GM12878 (cell line): ENCODE measurements at regions not wholly inside any gene's neighbourhood (a gene's known extent, or its start where the extent isn't known, plus 50 kb on each side); places are given as distances from the start of the nearest gene placed in this dataset.

ENCODE experiments used
- ATAC-seq: fragments of 200-7000 bp; cut with Tn5 transposase; 3 replicates; pipeline ENCODE4 v1.9.1; 2020; ENCODE audit warnings: mild to moderate bottlenecking, moderate library complexity
- BruUV-seq: library from RNA; stranded (reverse); fragments of 400-500 nt; replicated peaks from 2 replicates; lab custom pipeline; 2021; lab: Mats Ljungman, UMichigan
- CTCF ChIA-PET: fragments of 300-600 bp; sonication (Branson Sonifier 250); formaldehyde crosslinking; extraction: SDS; loops from one replicate; lab custom pipeline; 2021; ENCODE audit warnings: inconsistent platforms; lab: Yijun Ruan, JAX
- POLR2A ChIA-PET: fragments of 350-600 bp; formaldehyde crosslinking; extraction: SDS; loops from one replicate; lab custom pipeline; 2021; ENCODE audit warnings: inconsistent platforms; lab: Charles Lee
- RAD21 ChIA-PET: fragments of 300-600 bp; sonication (Branson Sonifier 250); formaldehyde crosslinking; loops from one replicate; lab custom pipeline; 2023; ENCODE audit warnings: antibody characterized with exemption; ENCODE audit not compliant: unreplicated experiment; lab: Charles Lee
- SMC1A ChIA-PET: fragments of 300-600 bp; sonication (Branson Sonifier 250); formaldehyde crosslinking; loops from one replicate; lab custom pipeline; 2023; ENCODE audit not compliant: unreplicated experiment, uncharacterized antibody; lab: Charles Lee
- DNase-seq: peaks from one replicate; pipeline ENCODE4 v3.0.0-alpha.2; 2011; ENCODE audit warnings: low read depth, low spot score
- FAIRE-seq: peaks from 3 replicates; lab custom pipeline; 2011; peaks lifted over from hg19 to GRCh38; lab: Jason Lieb, UNC
- H2AFZ ChIP-seq: 2 replicates; pipeline ENCODE4 v1.6.0; 2011; ENCODE audit warnings: low read depth, low read length, control low read depth; ENCODE audit not compliant: control insufficient read depth
- H3K27ac ChIP-seq: 2 replicates; pipeline ENCODE4 v1.5.1; 2011; ENCODE audit warnings: control low read depth; ENCODE audit not compliant: control insufficient read depth, insufficient read depth
- H3K27me3 ChIP-seq, 2 experiments: replicated peaks in 1 of 2; 2 replicates each; pipeline versions ENCODE4 v1.6.0 to v1.6.1; 2011; ENCODE audit warnings: low read length in 1 of 2; ENCODE audit not compliant: control insufficient read depth in 2 of 2, insufficient read depth in 2 of 2
- H3K36me3 ChIP-seq, 2 experiments: 2 replicates each; pipeline ENCODE4 v1.5.1; 2011; ENCODE audit warnings: low read length in 1 of 2; ENCODE audit not compliant: control insufficient read depth in 2 of 2, insufficient read depth in 2 of 2
- H3K4me1 ChIP-seq: 2 replicates; pipeline ENCODE4 v1.6.1; 2011; ENCODE audit warnings: mild to moderate bottlenecking, low read length, moderate library complexity, mixed read lengths; ENCODE audit not compliant: control insufficient read depth, insufficient read depth
- H3K4me2 ChIP-seq: 2 replicates; pipeline ENCODE4 v1.6.0; 2011; ENCODE audit warnings: control low read depth; ENCODE audit not compliant: control insufficient read depth, insufficient read depth
- H3K4me3 ChIP-seq: fragments of 200-600 bp; sonication (generic); 2 replicates; pipeline ENCODE4 v1.5.1; 2016
- H3K79me2 ChIP-seq: 2 replicates; pipeline ENCODE4 v1.6.0; 2011; ENCODE audit warnings: low read length; ENCODE audit not compliant: control insufficient read depth, insufficient read depth
- H3K9ac ChIP-seq: 2 replicates; pipeline ENCODE4 v1.8.0; 2011; ENCODE audit warnings: low read length, control low read depth, mixed read lengths; ENCODE audit not compliant: control insufficient read depth, insufficient read depth
- H3K9me3 ChIP-seq: replicated peaks from 3 replicates; pipeline ENCODE4 v1.5.1; 2011; ENCODE audit warnings: mild to moderate bottlenecking, low read length; ENCODE audit not compliant: control insufficient read depth, insufficient read depth
- H4K20me1 ChIP-seq: 2 replicates; pipeline ENCODE4 v1.6.0; 2011; ENCODE audit not compliant: control insufficient read depth, insufficient read depth
- ATF7 ChIP-seq: fragments of 450-650 bp; IDR thresholded peaks from 2 replicates; pipeline ENCODE4 v1.6.1; 2016; ENCODE audit warnings: low read depth, mild to moderate bottlenecking
- HDAC2 ChIP-seq: fragments of 200-600 bp; sonication (generic); IDR thresholded peaks from 2 replicates; pipeline ENCODE4 v1.6.1; 2017
- WGBS: methylation state at CpG from one replicate; pipeline ENCODE4 v1.1.6; 2016; ENCODE audit warnings: low lambda C conversion rate; ENCODE audit not compliant: insufficient replicate concordance, insufficient coverage; ENCODE audit errors: missing lambda C conversion rate; 5-methylcytosine and 5-hydroxymethylcytosine counted together
- in situ Hi-C: fragments of 300-500 bp; cut with MboI; formaldehyde crosslinking; loops from 9 replicates; pipeline ENCODE4 v1.14.3; 2018; ENCODE audit warnings: mixed read lengths
- intact Hi-C: fragments of 100-400 bp; cut with micrococcal nuclease; formaldehyde crosslinking; loops from one replicate; pipeline ENCODE4 v1.14.2; 2022; ENCODE audit not compliant: unreplicated experiment
- TF ChIP-seq, protein P1 (sequence below): IDR thresholded peaks from 2 replicates; pipeline ENCODE4 v1.6.1; 2011; ENCODE audit warnings: borderline replicate concordance, low read depth, mild to moderate bottlenecking, moderate library complexity, low read length; ENCODE audit not compliant: insufficient read depth, poor library complexity, severe bottlenecking
- TF ChIP-seq, protein P2 (sequence below): fragments of 450-650 bp; IDR thresholded peaks from 2 replicates; pipeline ENCODE4 v1.6.1; 2017; ENCODE audit warnings: mild to moderate bottlenecking

DNA sequence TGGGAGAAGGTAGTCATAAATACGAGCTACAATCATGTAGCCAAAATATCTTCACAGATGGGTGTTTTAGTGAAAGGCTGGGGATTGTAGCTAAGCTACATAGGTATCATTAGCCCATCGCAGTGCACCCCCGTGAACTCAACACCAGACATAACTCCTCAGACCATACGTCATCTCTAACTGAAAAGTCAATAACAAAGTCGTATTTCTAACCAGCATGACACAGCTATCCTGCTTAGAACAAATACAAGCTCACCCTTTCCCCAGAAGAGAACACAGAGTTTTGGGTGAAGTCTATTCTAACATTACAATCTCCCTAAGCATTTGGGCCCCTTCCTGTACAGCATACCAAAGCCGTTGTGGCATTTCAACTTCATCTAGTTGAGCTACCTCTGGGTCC lies 636.6 kb upstream of the DPP6 start (continued):
- TF ChIP-seq, protein P1, sequence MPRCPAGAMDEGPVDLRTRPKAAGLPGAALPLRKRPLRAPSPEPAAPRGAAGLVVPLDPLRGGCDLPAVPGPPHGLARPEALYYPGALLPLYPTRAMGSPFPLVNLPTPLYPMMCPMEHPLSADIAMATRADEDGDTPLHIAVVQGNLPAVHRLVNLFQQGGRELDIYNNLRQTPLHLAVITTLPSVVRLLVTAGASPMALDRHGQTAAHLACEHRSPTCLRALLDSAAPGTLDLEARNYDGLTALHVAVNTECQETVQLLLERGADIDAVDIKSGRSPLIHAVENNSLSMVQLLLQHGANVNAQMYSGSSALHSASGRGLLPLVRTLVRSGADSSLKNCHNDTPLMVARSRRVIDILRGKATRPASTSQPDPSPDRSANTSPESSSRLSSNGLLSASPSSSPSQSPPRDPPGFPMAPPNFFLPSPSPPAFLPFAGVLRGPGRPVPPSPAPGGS, result no peak
- no peak for TF ChIP-seq HDAC2
- TF ChIP-seq ATF7, result no peak

DNA sequence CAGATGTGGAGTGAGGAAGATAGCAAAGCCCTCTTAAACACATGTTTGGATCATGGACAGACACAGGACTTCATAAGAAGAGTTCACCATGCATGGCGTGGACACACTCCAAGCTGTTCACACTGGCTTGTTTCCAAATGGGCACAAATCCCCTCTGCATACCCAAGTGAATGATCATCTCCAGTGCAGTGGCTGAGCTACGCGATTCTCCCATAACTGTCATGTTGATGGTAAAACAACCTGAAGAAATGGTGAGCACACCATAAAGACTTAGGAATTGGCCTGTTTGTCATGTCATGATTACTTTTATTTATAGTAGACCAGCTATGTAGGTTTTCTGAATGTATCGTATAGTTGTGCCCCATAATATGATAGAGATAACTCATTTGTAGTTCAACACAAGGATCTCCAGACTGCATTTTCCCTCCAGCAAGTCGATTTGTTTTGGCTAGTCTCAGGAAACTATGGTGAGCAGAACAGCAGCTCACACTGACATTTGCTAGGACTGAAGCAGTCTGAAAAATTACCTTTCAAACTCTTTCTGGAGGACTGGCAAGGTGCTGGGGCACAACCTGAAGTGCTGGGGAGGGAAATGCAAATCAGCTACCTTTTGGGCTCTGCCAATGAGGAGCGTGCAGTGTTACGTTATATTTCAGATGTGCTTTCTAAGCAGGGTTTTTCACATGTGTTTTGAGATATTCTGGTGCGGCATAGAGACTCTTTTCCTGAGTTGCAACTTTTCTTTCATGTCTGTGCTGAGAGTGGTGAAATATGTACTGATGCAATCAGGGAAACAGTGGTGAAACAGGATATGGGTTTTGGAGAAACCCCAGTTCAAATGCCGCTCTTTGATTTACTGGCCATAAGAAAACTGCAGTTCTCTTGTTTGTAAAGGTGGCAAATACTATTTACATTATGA lies 629.6 kb upstream of the DPP6 start:
- ChIA-PET RAD21 (no interaction called here), CTCF (no interaction called here), SMC1A (no interaction called here), POLR2A (no interaction called here)
- no TSS peak for BruUV-seq
- DNase-seq, result no peak
- intact Hi-C loops, result no loop called here
- no peaks in the 10 kb centered on the region for H3K27me3 ChIP-seq
- no peaks in the 10 kb centered on the region for H3K9me3 ChIP-seq
- no peaks in the 10 kb centered on the region for H3K4me1 ChIP-seq
- TF ChIP-seq, protein P2, sequence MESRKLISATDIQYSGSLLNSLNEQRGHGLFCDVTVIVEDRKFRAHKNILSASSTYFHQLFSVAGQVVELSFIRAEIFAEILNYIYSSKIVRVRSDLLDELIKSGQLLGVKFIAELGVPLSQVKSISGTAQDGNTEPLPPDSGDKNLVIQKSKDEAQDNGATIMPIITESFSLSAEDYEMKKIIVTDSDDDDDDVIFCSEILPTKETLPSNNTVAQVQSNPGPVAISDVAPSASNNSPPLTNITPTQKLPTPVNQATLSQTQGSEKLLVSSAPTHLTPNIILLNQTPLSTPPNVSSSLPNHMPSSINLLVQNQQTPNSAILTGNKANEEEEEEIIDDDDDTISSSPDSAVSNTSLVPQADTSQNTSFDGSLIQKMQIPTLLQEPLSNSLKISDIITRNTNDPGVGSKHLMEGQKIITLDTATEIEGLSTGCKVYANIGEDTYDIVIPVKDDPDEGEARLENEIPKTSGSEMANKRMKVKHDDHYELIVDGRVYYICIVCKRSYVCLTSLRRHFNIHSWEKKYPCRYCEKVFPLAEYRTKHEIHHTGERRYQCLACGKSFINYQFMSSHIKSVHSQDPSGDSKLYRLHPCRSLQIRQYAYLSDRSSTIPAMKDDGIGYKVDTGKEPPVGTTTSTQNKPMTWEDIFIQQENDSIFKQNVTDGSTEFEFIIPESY, result no peak
- no peak overlapping the region for H3K27ac ChIP-seq
- in situ Hi-C loops, result no loop called here
- H3K79me2 ChIP-seq, result no peaks in the 10 kb centered on the region
- no peak overlapping the region for H2AFZ ChIP-seq
- no peak overlapping the region for H3K4me2 ChIP-seq
- H3K4me3 ChIP-seq, result no peak overlapping the region
- no peaks in the 10 kb centered on the region for H3K36me3 ChIP-seq
- FAIRE-seq, result no peak
- no peak for ATAC-seq
- WGBS, result 12% methylated on average over 9 of the region's 9 CpGs
- no peaks in the 10 kb centered on the region for H4K20me1 ChIP-seq
- no peak overlapping the region for H3K9ac ChIP-seq
